ENCODE measurements at regions not wholly inside any gene's neighbourhood (a gene's known extent, or its start where the extent isn't known, plus 50 kb on each side); places are given as distances from the start of the nearest gene placed in this dataset.

DNA sequence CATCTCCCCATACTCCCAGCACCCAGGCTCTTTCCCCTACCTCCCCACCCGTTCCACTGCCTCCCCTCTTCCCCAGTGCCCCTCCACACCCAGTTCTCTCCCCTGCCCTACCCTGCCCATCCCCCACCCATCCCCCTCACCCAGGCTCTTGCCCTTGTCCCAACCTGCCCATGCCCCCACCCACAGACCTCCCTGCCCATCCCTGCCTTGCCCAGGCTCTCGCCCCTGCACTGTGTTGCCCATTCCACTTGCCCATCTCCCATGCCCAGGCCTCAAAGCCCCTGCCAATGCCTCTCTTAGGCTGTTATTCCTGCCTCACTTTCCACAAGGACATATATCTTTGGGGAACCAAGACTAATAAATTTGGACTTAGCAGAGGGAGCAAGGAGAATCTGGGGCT, 262.6 kb upstream of the CXCL12 start:
- TF ChIP-seq, protein P1, sequence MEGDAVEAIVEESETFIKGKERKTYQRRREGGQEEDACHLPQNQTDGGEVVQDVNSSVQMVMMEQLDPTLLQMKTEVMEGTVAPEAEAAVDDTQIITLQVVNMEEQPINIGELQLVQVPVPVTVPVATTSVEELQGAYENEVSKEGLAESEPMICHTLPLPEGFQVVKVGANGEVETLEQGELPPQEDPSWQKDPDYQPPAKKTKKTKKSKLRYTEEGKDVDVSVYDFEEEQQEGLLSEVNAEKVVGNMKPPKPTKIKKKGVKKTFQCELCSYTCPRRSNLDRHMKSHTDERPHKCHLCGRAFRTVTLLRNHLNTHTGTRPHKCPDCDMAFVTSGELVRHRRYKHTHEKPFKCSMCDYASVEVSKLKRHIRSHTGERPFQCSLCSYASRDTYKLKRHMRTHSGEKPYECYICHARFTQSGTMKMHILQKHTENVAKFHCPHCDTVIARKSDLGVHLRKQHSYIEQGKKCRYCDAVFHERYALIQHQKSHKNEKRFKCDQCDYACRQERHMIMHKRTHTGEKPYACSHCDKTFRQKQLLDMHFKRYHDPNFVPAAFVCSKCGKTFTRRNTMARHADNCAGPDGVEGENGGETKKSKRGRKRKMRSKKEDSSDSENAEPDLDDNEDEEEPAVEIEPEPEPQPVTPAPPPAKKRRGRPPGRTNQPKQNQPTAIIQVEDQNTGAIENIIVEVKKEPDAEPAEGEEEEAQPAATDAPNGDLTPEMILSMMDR (IDR thresholded peaks at IDR 0.05): no peak
- TF ChIP-seq POLR2A (IDR thresholded peaks at IDR 0.05): no peak
- TF ChIP-seq POLR2AphosphoS5 (IDR thresholded peaks at IDR 0.05; ENCODE audit: insufficient read depth in 1 of 2, low read depth in 1 of 2): no peak

Measured in vagina (tissue), 2 donors.